Thyroid gland (tissue), 4 donors: ENCODE measurements at regions not wholly inside any gene's neighbourhood (a gene's known extent, or its start where the extent isn't known, plus 50 kb on each side); places are given as distances from the start of the nearest gene placed in this dataset.

Experiments used
- DNase-seq, 2 donors: peaks; one replicate each; pipeline ENCODE4 v3.0.0-alpha.2; 2019
- H3K27ac ChIP-seq, 3 donors: fragments of 200-600 bp; sonication (generic); 1 replicate in 2 of 3; 2 replicates in 1 of 3; pipeline ENCODE4 v1.5.1; 2016 to 2019; ENCODE audit warnings: mild to moderate bottlenecking in 1 of 3, moderate library complexity in 1 of 3
- H3K27me3 ChIP-seq: fragments of 200-600 bp; sonication (generic); one replicate; pipeline ENCODE4 v1.5.1; 2019
- H3K36me3 ChIP-seq, 2 donors: fragments of 200-600 bp; sonication (generic); one replicate each; pipeline ENCODE4 v1.5.1; 2016 to 2019
- H3K4me1 ChIP-seq, 2 donors: fragments of 200-600 bp; sonication (generic); one replicate each; pipeline ENCODE4 v1.5.1; 2017 to 2019
- H3K4me3 ChIP-seq, 3 donors: fragments of 200-600 bp; sonication (generic); replicated peaks in 1 of 3; 1 replicate in 2 of 3; 2 replicates in 1 of 3; pipeline ENCODE4 v1.5.1; 2016; ENCODE audit warnings: mild to moderate bottlenecking in 1 of 3
- H3K9me3 ChIP-seq: fragments of 200-600 bp; sonication (generic); one replicate; pipeline ENCODE4 v1.5.1; 2017
- POLR2A ChIP-seq, 2 donors: fragments of 450-650 bp; IDR thresholded peaks; one replicate each; pipeline ENCODE4 v1.6.1; 2017; ENCODE audit warnings: antibody characterized with exemption in 2 of 2, mild to moderate bottlenecking in 2 of 2, moderate library complexity in 1 of 2
- WGBS, 2 donors: methylation state at CpG; one replicate each; pipeline ENCODE4 v1.1.5; 2017; 5-methylcytosine and 5-hydroxymethylcytosine counted together
- intact Hi-C: fragments of 100-400 bp; cut with DNase I; formaldehyde crosslinking; loops from one replicate; pipeline ENCODE4 v1.15.1; 2023
- TF ChIP-seq, protein P1 (sequence below), 6 experiments: fragments of 200-600 bp in 3 of 6; fragments of 450-650 bp in 3 of 6; sonication (generic) in 3 of 6; IDR thresholded peaks; one replicate each; pipeline ENCODE4 v1.5.1; 2016 to 2019; ENCODE audit warnings: antibody characterized with exemption in 6 of 6, mild to moderate bottlenecking in 2 of 6, inconsistent platforms in 1 of 6, moderate library complexity in 1 of 6

DNA sequence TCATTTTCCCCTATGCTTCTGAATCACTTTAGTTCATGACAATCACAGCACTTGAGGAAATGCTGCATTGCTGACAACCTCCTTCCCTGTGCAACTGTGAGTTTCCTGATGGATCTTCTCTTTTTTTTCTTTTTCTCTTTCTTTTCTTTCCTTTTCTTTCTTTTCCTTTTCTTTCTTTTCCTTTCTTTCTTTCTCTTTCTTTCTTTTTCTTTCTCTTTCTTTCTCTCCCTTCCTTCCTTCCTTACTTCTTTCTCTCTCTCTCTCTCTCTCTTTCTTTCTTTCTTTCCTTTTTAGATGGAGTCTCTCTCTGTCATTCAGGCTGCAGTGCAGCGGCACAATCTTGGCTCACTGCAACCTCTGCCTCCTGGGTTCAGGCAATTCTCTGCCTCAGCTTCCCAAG lies 247.9 kb upstream of the HTR2A start:
- Histone ChIP-seq H3K9me3 (no peaks in the 10 kb centered on the region), H3K4me3 (no peak overlapping the region), H3K4me1 (peaks cover 10 to 11% of the 10 kb centered on the region in 2 donors), H3K27me3 (no peaks in the 10 kb centered on the region), H3K27ac (no peak overlapping the region), H3K36me3 (no peaks in the 10 kb centered on the region)
- WGBS, 2 donors = 100% methylated on average over 1 of the region's 1 CpG
- intact Hi-C loops = no loop called here
- DNase-seq = no peak
- TF ChIP-seq POLR2A (IDR thresholded peaks at IDR 0.05) = no peak
- TF ChIP-seq, protein P1, sequence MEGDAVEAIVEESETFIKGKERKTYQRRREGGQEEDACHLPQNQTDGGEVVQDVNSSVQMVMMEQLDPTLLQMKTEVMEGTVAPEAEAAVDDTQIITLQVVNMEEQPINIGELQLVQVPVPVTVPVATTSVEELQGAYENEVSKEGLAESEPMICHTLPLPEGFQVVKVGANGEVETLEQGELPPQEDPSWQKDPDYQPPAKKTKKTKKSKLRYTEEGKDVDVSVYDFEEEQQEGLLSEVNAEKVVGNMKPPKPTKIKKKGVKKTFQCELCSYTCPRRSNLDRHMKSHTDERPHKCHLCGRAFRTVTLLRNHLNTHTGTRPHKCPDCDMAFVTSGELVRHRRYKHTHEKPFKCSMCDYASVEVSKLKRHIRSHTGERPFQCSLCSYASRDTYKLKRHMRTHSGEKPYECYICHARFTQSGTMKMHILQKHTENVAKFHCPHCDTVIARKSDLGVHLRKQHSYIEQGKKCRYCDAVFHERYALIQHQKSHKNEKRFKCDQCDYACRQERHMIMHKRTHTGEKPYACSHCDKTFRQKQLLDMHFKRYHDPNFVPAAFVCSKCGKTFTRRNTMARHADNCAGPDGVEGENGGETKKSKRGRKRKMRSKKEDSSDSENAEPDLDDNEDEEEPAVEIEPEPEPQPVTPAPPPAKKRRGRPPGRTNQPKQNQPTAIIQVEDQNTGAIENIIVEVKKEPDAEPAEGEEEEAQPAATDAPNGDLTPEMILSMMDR (IDR thresholded peaks at IDR 0.05) = no peak

DNA sequence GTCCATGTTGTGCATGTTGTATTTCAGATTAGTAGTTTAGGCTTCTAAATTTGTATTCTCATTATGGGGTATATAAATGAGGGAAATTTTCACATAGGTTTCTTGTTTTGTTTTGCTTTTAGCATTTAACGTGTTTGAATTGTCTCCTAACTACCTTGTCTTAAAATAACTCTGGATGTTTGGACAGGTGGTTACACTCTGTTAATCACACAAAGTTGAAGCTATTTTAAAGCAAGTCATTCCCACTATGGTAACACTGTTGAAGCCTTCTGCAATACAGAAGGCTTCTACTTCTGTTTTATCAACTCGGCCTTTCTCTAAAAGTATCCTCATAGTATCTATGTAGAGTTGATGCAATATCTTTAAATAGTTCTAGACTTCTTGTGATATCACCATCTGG lies 245.3 kb upstream of the HTR2A start:
- intact Hi-C loops = no loop called here
- Histone ChIP-seq H3K4me3 (no peak overlapping the region), H3K27ac (peak overlapping the region; percentile 48 to 73 (median 68)), H3K27me3 (no peaks in the 10 kb centered on the region), H3K36me3 (no peaks in the 10 kb centered on the region), H3K4me1 (peaks cover 10 to 11% of the 10 kb centered on the region in 2 donors), H3K9me3 (no peaks in the 10 kb centered on the region)
- no peak for DNase-seq
- WGBS, 2 donors = 16 to 30% methylated on average over 2 of the region's 2 CpGs
- TF ChIP-seq, protein P1 (IDR thresholded peaks at IDR 0.05) = no peak
- no peak for TF ChIP-seq POLR2A (IDR thresholded peaks at IDR 0.05)

DNA sequence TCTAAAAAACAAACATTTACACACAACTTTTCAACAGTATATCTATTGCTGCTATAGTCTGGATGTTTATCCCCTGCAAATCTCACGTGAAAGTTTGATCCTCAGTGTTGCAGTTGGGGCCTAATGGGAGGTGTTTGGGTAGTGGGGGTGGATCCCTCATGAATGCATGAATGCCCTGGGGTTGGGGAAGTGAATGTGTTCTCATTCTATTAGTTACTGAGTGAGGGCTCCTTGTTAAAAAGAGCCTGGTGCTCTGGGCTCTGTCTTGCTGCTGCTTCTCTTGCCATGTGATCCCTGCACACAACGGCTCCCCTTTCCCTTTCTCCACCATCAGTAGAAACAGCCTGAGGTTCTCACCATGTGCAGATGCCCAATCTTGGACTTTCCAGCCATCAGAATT lies 242.7 kb upstream of the HTR2A start:
- TF ChIP-seq, protein P1 (IDR thresholded peaks at IDR 0.05) = no peak
- no peak for TF ChIP-seq POLR2A (IDR thresholded peaks at IDR 0.05)
- H3K36me3 ChIP-seq = no peaks in the 10 kb centered on the region
- no peak overlapping the region for H3K4me3 ChIP-seq
- H3K27ac ChIP-seq = no peak overlapping the region
- H3K9me3 ChIP-seq = no peaks in the 10 kb centered on the region
- no peak for DNase-seq
- WGBS, 2 donors = 64 to 65% methylated on average over 2 of the region's 2 CpGs
- H3K27me3 ChIP-seq = no peaks in the 10 kb centered on the region
- intact Hi-C loops = no loop called here
- H3K4me1 ChIP-seq = peaks cover 18 to 23% of the 10 kb centered on the region in 2 donors

DNA sequence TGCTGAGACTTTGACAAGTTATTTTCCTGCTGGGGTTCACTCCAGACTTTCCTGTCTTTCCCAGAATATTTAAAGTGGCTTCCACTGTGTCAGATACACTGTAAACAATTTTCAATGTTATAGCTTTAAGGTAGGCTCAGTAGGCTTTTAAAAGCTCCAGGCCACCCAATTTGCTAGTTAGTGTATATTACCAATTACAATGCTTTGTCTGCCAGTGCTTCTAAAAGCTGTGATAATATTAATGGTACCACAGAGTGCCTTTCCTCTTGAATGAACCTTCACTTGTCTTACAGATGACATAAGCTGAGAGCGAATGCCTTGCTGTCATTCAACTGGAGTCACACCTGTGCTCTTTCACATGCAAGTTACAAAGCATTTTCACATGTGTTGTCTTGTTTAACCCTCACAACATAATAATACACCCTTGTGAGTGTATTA lies 239.7 kb upstream of the HTR2A start:
- DNase-seq = no peak
- Histone ChIP-seq H3K4me3 (no peak overlapping the region), H3K27ac (peak overlapping the region; percentile 44 to 71 (median 66)), H3K9me3 (no peaks in the 10 kb centered on the region), H3K27me3 (no peaks in the 10 kb centered on the region), H3K36me3 (no peaks in the 10 kb centered on the region), H3K4me1 (peaks cover 10 to 13% of the 10 kb centered on the region in 2 donors)
- intact Hi-C loops = no loop called here
- 57 to 59% methylated on average over 1 of the region's 1 CpG for WGBS, 2 donors
- no peak for TF ChIP-seq POLR2A (IDR thresholded peaks at IDR 0.05)
- TF ChIP-seq, protein P1 (IDR thresholded peaks at IDR 0.05) = no peak

DNA sequence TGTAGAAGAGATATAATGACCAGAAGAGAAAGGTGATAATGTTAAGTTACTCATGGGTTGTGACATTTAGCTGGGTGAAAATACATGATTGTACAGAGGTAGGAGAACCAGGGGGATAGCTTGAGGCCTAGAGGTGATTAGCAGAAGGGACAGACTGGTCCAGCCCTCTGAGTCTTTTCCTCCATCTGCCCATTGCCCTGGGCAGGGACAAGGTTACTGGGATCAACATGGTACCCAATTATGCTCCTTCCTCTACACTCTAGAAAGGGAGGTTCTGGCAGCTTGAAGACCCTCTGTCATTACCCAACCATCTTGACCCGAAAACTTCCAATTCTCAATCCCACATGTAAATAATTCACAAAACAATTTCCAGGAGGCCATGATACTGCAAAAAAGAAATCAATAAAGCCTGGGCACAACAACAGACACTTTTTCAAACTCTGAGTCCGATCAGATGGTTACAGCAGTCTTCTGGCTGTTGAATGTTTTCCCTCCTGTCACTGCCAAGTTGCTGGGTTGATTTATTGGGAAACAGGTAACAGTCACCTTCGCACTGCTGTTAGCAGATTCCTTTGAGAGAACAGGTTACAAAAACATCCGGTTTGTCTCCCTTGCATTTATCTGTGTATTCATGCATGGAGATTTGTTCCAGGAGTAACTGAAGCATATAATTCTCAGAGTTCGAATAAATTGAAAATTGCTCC lies 239.1 kb upstream of the HTR2A start:
- intact Hi-C loops = no loop called here
- DNase-seq = peak; percentile 12 to 40
- Histone ChIP-seq H3K4me1 (peaks cover 7 to 13% of the 10 kb centered on the region in 2 donors), H3K9me3 (no peaks in the 10 kb centered on the region), H3K27me3 (no peaks in the 10 kb centered on the region), H3K27ac (peak overlapping the region; percentile 44 to 71 (median 66)), H3K36me3 (no peaks in the 10 kb centered on the region), H3K4me3 (no peak overlapping the region)
- 34 to 44% methylated on average over 5 of the region's 5 CpGs for WGBS, 2 donors
- TF ChIP-seq, protein P1 (IDR thresholded peaks at IDR 0.05) = no peak
- no peak for TF ChIP-seq POLR2A (IDR thresholded peaks at IDR 0.05)
